Liver (tissue), 3 donors: ENCODE measurements at regions not wholly inside any gene's neighbourhood (a gene's known extent, or its start where the extent isn't known, plus 50 kb on each side); places are given as distances from the start of the nearest gene placed in this dataset.

Experiments used
- EGR1 ChIP-seq, 2 donors: IDR thresholded peaks; 2 replicates each; pipeline ENCODE4 v1.6.1; 2016 to 2018; ENCODE audit warnings: antibody characterized with exemption in 2 of 2, low read depth in 2 of 2
- FOXA1 ChIP-seq: IDR thresholded peaks from 2 replicates; pipeline ENCODE4 v1.6.1; 2016; ENCODE audit warnings: antibody characterized with exemption
- HNF4A ChIP-seq, 2 donors: conservative IDR thresholded peaks; 2 replicates each; pipeline ENCODE4 v1.6.1; 2016; ENCODE audit warnings: antibody characterized with exemption in 2 of 2, mild to moderate bottlenecking in 2 of 2
- JUND ChIP-seq, 2 donors: IDR thresholded peaks; 2 replicates each; pipeline ENCODE4 v1.6.1; 2016; ENCODE audit warnings: antibody characterized with exemption in 2 of 2
- MAX ChIP-seq: IDR thresholded peaks from 2 replicates; pipeline ENCODE4 v1.6.1; 2016; ENCODE audit warnings: antibody characterized with exemption
- RAD21 ChIP-seq, 2 donors: IDR thresholded peaks; 2 replicates each; pipeline ENCODE4 v1.6.1; 2016; ENCODE audit warnings: antibody characterized with exemption in 2 of 2, mild to moderate bottlenecking in 2 of 2
- SP1 ChIP-seq: IDR thresholded peaks from 2 replicates; pipeline ENCODE4 v1.6.1; 2018; ENCODE audit warnings: antibody characterized with exemption, mild to moderate bottlenecking
- TAF1 ChIP-seq: conservative IDR thresholded peaks from 2 replicates; pipeline ENCODE4 v1.6.1; 2016; ENCODE audit warnings: antibody characterized with exemption, mild to moderate bottlenecking
- ZBTB33 ChIP-seq: IDR thresholded peaks from 2 replicates; pipeline ENCODE4 v1.6.1; 2016; ENCODE audit warnings: antibody characterized with exemption
- TF ChIP-seq, protein P1 (sequence below): fragments of 150-350 bp; IDR thresholded peaks from 2 replicates; pipeline ENCODE4 v1.5.1; 2017; ENCODE audit warnings: improper control_type of control experiment, low read depth, low read length; ENCODE audit not compliant: missing input control
- TF ChIP-seq, protein P2 (sequence below): IDR thresholded peaks from 2 replicates; pipeline ENCODE4 v1.6.1; 2016; ENCODE audit warnings: antibody characterized with exemption, mild to moderate bottlenecking
- donor health status: healthy.
- donor health status: healthy.

DNA sequence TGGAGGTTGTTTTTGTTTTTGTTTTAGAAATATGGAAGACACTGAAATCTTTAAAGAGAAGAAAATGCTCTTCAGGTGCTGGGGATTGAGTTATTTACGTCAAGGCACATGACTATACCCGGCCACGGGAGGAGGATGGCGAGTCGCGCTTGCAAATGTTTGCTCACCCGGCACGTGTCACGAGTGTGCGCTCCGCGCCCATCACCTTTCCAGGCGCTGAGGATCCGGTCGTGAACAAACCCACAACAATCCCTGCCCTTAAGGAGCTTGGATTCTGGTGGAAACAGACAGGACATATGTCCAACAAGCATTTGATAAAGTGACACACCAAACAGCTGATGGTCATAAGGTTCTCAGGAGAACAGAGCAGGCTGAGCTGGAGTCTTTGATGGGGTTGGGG lies 715.5 kb downstream of the BRD1 start:
- TF ChIP-seq, protein P1, sequence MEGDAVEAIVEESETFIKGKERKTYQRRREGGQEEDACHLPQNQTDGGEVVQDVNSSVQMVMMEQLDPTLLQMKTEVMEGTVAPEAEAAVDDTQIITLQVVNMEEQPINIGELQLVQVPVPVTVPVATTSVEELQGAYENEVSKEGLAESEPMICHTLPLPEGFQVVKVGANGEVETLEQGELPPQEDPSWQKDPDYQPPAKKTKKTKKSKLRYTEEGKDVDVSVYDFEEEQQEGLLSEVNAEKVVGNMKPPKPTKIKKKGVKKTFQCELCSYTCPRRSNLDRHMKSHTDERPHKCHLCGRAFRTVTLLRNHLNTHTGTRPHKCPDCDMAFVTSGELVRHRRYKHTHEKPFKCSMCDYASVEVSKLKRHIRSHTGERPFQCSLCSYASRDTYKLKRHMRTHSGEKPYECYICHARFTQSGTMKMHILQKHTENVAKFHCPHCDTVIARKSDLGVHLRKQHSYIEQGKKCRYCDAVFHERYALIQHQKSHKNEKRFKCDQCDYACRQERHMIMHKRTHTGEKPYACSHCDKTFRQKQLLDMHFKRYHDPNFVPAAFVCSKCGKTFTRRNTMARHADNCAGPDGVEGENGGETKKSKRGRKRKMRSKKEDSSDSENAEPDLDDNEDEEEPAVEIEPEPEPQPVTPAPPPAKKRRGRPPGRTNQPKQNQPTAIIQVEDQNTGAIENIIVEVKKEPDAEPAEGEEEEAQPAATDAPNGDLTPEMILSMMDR, result no peak
- no peak for TF ChIP-seq JUND (IDR thresholded peaks at IDR 0.05)
- no peak for TF ChIP-seq EGR1 (IDR thresholded peaks at IDR 0.05; ENCODE audit: low read depth in 2 of 2)
- TF ChIP-seq SP1, result no peak
- TF ChIP-seq ZBTB33, result no peak
- TF ChIP-seq, protein P2, sequence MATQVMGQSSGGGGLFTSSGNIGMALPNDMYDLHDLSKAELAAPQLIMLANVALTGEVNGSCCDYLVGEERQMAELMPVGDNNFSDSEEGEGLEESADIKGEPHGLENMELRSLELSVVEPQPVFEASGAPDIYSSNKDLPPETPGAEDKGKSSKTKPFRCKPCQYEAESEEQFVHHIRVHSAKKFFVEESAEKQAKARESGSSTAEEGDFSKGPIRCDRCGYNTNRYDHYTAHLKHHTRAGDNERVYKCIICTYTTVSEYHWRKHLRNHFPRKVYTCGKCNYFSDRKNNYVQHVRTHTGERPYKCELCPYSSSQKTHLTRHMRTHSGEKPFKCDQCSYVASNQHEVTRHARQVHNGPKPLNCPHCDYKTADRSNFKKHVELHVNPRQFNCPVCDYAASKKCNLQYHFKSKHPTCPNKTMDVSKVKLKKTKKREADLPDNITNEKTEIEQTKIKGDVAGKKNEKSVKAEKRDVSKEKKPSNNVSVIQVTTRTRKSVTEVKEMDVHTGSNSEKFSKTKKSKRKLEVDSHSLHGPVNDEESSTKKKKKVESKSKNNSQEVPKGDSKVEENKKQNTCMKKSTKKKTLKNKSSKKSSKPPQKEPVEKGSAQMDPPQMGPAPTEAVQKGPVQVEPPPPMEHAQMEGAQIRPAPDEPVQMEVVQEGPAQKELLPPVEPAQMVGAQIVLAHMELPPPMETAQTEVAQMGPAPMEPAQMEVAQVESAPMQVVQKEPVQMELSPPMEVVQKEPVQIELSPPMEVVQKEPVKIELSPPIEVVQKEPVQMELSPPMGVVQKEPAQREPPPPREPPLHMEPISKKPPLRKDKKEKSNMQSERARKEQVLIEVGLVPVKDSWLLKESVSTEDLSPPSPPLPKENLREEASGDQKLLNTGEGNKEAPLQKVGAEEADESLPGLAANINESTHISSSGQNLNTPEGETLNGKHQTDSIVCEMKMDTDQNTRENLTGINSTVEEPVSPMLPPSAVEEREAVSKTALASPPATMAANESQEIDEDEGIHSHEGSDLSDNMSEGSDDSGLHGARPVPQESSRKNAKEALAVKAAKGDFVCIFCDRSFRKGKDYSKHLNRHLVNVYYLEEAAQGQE, result no peak
- no peak for TF ChIP-seq TAF1
- TF ChIP-seq RAD21 (IDR thresholded peaks at IDR 0.05), result no peak
- TF ChIP-seq MAX, result no peak
- no peak for TF ChIP-seq HNF4A (conservative IDR thresholded peaks at IDR 0.05)
- no peak for TF ChIP-seq FOXA1
